ENCODE measurements at regions not wholly inside any gene's neighbourhood (a gene's known extent, or its start where the extent isn't known, plus 50 kb on each side); places are given as distances from the start of the nearest gene placed in this dataset.

- H3K4me1 ChIP-seq (ENCODE audit: control insufficient read depth in 5 of 5, insufficient read depth in 5 of 5, low read length in 5 of 5): peaks cover 0 to 29% (median 14%) of the 10 kb centered on the region in 5 donors
- no peaks in the 10 kb centered on the region for H3K36me3 ChIP-seq (ENCODE audit: control insufficient read depth in 4 of 4, insufficient read depth in 4 of 4, low read length in 4 of 4)
- no peak for DNase-seq
- no peak overlapping the region for H3K4me3 ChIP-seq
- H3K9ac ChIP-seq (ENCODE audit: insufficient read depth in 1 of 2, low read length in 2 of 2): no peak overlapping the region
- WGBS, 2 donors: 95 to 96% methylated on average over 1 of the region's 1 CpG
- H3K27ac ChIP-seq (ENCODE audit: low read depth in 1 of 2, low read length in 1 of 2): no peak overlapping the region
- H3K27me3 ChIP-seq (ENCODE audit: control insufficient read depth in 3 of 3, insufficient read depth in 3 of 3, low read length in 2 of 3): no peaks in the 10 kb centered on the region
- no peak for TF ChIP-seq CTCF (IDR thresholded peaks at IDR 0.05; ENCODE audit: control extremely low read depth, extremely low read depth)
- ATAC-seq (ENCODE audit: insufficient read depth, low FRiP score): no peak
- H3K9me3 ChIP-seq (ENCODE audit: control insufficient read depth in 4 of 4, insufficient read depth in 3 of 4, low read length in 3 of 4): no peaks in the 10 kb centered on the region
Observed at GRCh38 chr13:44298314-44298713, 75.3 kb upstream of the SERP2 start.

GRCh38 chr13:44299152-44299943, 74.3 kb upstream of the SERP2 start:
- DNase-seq: no peak
- no peak overlapping the region for H3K9ac ChIP-seq (ENCODE audit: insufficient read depth in 1 of 2, low read length in 2 of 2)
- no peaks in the 10 kb centered on the region for H3K27me3 ChIP-seq (ENCODE audit: control insufficient read depth in 3 of 3, insufficient read depth in 3 of 3, low read length in 2 of 3)
- no peak overlapping the region for H3K4me3 ChIP-seq
- no peak for ATAC-seq (ENCODE audit: insufficient read depth, low FRiP score)
- no peaks in the 10 kb centered on the region for H3K9me3 ChIP-seq (ENCODE audit: control insufficient read depth in 4 of 4, insufficient read depth in 3 of 4, low read length in 3 of 4)
- H3K36me3 ChIP-seq (ENCODE audit: control insufficient read depth in 4 of 4, insufficient read depth in 4 of 4, low read length in 4 of 4): no peaks in the 10 kb centered on the region
- no peak overlapping the region for H3K27ac ChIP-seq (ENCODE audit: low read depth in 1 of 2, low read length in 1 of 2)
- peaks cover 6 to 27% (median 12%) of the 10 kb centered on the region in 5 donors for H3K4me1 ChIP-seq (ENCODE audit: control insufficient read depth in 5 of 5, insufficient read depth in 5 of 5, low read length in 5 of 5)
- TF ChIP-seq CTCF (IDR thresholded peaks at IDR 0.05; ENCODE audit: control extremely low read depth, extremely low read depth): no peak
- 77 to 85% methylated on average over 5 of the region's 5 CpGs for WGBS, 2 donors

GRCh38 chr13:44300895-44301638, 72.6 kb upstream of the SERP2 start:
- H3K9ac ChIP-seq (ENCODE audit: insufficient read depth in 1 of 2, low read length in 2 of 2): no peak overlapping the region
- 35 to 55% methylated on average over 9 of the region's 9 CpGs for WGBS, 2 donors

More at GRCh38 chr13:44300895-44301638, 72.6 kb upstream of the SERP2 start:
- peaks cover 11 to 36% (median 15%) of the 10 kb centered on the region in 5 donors for H3K4me1 ChIP-seq (ENCODE audit: control insufficient read depth in 5 of 5, insufficient read depth in 5 of 5, low read length in 5 of 5)
- DNase-seq (peak; percentile 35 to 68 (median 54)), ATAC-seq (ENCODE audit: insufficient read depth, low FRiP score) (peak; percentile 67)
- H3K27me3 ChIP-seq (ENCODE audit: control insufficient read depth in 3 of 3, insufficient read depth in 3 of 3, low read length in 2 of 3): no peaks in the 10 kb centered on the region
- H3K36me3 ChIP-seq (ENCODE audit: control insufficient read depth in 4 of 4, insufficient read depth in 4 of 4, low read length in 4 of 4): no peaks in the 10 kb centered on the region
- no peak overlapping the region for H3K4me3 ChIP-seq
- TF ChIP-seq CTCF (IDR thresholded peaks at IDR 0.05; ENCODE audit: control extremely low read depth, extremely low read depth): no peak
- H3K9me3 ChIP-seq (ENCODE audit: control insufficient read depth in 4 of 4, insufficient read depth in 3 of 4, low read length in 3 of 4): no peaks in the 10 kb centered on the region
- peak overlapping the region; percentile 63 to 72 for H3K27ac ChIP-seq (ENCODE audit: low read depth in 1 of 2, low read length in 1 of 2)
